ENCODE measurements at regions not wholly inside any gene's neighbourhood (a gene's known extent, or its start where the extent isn't known, plus 50 kb on each side); places are given as distances from the start of the nearest gene placed in this dataset.
"Not testable (repeated sequence)": the region's sequence is repeated elsewhere in the genome, so short reads cannot be mapped to it uniquely, and the experiment has no call there.

DNA sequence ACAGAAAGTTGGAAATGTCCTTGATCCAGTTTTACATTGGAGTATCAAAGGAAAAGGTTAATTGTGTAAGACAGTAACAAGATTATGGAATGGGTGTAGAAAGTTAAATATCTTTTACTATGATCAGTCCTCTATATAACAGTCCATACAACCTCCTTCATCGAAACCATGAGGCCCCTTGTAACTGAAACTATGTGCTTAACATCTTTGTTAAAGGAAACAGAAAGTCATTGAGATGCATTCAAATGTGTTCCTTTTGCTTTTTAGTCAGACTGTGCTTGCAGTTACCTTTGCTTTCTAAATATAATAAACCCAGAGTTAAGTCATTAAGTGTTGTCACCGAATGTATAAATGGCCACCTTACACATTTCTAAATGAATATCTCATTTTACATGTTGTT, 1298.5 kb downstream of the ROBO2 start:
- DNase-seq: no peak

DNA sequence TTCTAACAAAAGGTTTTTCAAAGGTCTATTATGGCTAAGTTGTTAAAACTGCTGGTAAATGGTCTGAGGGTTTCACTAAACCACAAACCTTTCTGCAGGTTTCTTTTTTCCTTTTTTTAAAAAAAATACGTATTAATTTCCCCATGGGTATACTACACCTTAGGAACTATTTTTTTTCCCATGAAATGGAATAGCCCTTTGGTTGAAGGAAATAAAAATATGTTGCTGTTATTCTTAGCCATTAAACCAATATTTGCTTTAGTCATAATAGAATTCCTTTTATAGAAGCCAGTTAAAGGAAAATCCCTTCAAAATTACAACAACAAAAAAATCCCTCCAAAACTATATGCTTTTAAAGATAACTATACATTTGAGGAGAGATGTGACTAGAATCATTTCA, 1303.3 kb downstream of the ROBO2 start:
- DNase-seq: no peak

DNA sequence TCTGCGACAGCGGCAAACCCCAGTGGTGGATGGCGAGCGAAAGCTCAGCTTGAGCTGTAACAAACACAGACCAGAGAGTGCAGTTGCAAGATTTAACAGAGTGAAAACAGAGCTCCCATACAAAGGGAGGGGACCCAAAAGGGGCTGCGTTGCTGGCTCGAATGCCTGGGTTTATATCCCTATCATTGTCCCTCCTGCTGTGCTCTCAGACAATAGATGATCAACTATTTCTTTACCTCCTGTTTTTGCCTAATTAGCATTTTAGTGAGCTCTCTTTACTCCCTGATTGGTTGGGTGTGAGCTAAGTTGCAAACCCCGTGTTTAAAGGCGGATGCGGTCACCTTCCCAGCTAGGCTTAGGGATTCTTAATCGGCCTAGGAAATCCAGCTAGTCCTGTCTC, 1304.4 kb downstream of the ROBO2 start:
- DNase-seq: not testable (repeated sequence)

DNA sequence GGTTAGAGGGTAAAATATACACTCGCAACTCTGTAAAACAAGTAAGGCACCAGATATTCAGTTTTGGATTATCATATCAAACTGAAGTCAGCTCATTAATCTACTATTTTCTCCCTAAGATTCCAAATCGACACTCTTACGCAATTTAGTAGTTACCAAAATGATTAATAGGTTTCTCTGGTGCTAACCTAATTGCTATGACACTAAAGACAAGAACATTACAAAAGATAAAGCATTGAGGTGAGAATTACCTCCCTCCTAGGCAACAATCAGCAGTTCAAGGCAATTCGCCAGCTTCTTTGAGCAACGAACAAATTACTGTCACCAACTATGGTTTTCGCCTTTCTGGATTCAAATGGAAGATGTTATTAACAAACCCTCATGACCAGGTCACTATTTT, 1305.0 kb downstream of the ROBO2 start:
- DNase-seq: no peak

DNA sequence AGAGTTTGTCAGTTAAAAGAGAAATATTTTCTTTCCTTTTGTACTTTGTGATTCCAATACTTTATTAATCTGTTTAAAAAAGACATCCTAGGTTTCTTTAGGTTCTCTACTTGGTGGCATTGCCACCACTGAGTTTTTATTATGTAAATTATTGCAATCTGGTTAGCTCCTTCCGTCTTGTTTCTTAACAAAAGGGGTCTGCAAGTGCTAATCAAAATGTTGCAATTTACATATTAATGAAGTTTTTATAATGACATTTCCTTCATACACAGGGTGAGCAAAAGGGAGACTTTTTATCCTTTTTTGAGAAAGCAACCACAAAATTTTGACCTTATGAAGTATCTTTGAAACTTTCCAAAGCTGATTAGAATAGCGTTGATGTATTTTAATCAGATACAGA, 1307.3 kb downstream of the ROBO2 start:
- DNase-seq: no peak

DNA sequence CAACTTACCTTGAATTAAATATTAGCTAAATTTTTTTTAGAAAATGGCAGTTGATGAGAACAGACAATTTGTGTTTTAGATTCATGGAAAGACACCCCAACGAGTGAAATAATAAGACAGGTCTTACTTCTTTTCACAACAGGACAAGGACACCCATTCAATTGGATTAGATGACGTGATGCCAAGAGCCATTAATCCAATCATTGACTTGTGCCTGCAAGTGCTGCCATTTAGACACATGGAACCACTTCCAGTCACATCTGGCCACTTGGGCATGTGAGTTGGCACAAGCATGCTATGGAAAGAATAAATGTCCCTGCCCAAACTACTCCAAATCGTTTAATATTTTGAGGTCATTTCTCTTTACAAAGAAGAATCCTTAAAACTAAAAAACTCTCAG, 1308.8 kb downstream of the ROBO2 start:
- DNase-seq: peak; percentile 35

DNA sequence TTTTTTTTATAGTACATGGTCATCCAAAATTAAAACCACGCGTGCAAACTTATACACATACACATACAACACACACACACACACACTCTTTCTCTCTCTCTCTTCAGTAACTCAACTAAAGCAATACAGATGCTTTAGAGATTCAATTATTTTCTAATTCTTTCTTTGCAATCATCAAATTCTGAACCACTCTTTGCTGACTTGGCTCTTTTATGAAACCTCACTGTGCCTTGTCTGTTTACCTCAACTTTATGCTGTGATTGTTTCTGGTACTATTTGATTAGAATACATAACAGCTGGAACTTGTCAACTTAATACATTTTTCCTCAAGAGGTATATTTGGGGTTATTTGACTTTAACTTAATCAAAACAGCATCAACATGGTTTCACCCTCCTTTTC, 1309.7 kb downstream of the ROBO2 start:
- DNase-seq: no peak

DNA sequence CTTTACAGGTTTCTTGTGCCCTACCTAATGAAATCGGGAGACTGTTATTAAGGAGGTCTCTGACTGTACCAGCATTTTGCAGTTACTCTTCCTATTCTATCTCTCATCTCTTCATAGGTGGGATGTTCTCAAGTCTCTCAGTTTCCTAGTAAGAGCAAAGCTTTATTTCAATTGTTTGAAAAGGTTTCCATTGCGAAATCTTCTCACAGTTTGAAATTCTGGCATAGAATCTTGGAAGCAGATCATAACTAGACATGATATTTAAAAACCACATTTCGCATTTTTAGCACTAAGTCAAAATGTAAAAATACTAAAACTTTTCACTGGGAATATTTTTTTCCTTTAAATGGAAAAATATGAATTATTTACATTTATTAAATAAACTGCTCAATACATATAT, 1311.4 kb downstream of the ROBO2 start:
- no peak for DNase-seq

DNA sequence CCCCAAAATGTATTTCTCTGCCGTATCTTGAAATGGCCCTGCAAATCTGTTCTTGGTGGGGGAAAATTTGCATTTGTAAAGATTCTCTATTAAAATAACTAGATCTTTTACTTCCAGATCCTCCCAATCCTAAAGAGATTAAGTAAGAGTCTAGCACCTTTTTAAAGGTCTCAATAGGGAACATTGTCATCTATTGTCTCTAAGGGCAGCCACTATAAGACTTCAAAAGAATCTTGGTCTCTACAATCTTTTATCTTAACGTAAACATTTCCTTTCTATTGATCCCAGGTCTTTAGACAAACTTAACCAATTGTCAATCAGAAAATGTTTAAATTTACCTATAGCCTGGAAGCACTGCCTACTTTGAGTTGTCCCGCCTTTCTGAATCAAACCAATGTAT, 1313.3 kb downstream of the ROBO2 start:
- no peak for DNase-seq

DNA sequence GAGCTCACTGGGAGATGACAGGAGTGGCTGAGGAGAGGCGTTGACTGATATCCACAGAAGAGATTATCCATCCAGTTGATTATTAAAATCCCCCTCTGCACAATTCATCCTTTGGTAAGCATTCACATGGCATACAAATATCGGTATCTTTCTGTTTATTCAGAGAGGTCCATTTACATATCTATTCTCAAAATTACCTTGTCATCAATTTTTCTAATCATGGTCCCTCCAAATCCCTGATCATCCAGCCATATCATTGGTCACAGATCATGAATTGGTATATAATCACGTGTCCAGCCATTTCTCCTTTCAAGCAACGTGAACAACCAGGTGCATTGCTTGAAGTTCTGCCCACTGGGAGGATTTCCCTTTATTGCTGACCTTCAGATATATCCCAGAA, 1321.0 kb downstream of the ROBO2 start:
- DNase-seq: no peak

DNA sequence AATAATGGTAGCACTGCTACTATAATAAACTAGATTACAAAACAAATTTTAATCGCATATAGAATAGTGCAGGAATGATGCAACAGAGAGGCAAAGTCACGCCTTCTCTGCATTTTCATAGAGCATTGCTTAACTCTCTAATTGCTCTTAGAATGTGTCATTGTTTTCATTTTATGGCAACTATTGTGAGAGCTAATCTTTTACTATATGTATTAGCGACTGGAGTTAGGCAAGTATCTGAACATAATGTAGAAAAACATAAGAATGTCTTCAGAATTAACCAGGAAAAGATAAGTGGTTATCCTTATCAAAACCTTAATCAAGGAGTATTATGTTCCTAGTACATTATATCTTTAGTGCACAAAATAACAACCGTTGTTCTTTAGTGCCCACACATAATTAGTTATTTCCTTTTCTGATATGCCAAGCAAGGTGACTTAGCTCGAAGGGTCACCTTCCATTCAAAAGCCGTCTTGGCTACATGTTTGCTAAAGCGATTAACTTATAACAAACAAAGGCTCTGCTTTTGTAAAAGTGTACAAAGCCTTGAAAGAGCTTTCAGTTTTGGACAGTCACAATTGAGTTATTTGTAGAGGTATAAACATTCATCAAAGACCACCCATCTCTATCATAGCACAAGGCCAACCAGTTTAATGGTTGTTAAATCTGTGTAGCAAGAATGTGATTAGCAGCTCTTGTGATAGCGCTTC, 1328.9 kb downstream of the ROBO2 start:
- DNase-seq: no peak

DNA sequence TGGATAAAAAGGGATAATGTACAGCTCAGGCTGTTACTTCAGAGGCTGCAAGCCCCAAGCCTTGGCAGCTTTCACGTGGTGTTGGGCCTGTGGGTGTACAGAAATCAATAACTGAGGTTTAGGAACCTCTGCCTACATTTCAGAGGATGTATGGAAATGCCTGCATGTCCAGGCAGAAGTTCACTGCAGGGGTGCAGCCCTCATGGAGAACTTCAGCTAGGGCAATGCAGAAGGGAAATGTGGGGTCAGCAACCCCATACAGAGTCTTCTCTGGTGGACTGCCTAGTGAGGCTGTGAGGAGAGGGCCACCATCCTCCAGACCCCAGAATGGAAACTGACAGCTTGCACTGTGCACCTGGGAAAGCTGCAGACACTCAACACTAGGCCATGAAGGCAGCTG, 1350.3 kb downstream of the ROBO2 start:
- no peak for DNase-seq

DNA sequence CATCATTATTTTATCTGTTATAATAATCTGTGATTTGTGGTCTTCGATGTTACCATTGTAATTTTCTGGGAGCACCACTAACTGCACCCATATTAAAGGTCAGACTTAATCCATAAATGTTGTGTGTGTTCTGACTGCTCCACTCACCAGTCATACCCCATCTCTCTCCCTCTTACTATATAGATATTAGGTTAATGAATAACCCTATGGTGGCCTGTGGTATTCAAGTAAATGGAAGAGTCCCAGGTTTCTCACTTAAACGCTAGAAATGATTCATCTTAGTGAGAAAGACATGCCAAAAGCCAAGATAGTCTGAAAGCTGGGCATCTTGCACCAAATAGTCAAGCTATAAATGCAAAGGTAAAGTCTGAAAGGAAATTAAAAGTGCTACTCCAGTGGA, 1358.5 kb downstream of the ROBO2 start:
- no peak for DNase-seq

DNA sequence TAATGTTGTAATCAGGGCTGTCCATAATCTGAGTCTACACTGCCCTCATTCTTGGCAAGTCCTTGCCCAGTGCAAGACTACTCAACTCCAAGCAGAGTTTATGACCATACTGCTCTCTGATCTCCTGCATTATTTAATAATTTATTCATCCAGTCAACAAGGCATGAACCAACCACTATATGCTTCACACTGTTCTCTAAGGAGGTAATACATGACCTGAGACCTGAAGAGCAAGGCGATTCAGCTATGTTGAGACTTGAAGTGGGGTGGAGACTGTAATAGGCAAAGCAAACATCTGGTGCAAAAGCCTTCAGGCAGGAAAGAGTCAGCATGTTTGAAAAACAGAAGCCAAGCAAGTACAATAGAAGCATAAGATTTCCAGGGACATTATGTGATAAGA, 1362.8 kb downstream of the ROBO2 start:
- DNase-seq: no peak

DNA sequence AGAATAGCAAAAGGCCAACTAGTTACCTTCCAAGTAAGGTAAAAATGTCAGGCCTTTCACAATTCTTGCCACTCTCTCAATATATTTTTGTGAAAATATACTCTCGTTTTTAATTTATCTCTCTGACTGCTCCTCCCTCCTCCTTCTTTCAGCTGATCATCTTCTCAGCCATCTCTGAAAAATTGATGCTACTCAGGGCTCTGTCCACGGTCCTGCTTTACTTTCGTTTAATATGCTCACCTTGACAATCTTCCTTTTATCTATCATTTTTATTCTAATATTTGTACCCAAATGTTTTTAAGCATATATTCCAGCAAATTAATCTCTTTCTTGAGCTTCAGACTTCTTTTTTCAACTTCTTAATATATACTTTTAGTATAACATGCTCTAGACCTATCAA, 1362.1 kb downstream of the ROBO1 start:
- no peak for DNase-seq

DNA sequence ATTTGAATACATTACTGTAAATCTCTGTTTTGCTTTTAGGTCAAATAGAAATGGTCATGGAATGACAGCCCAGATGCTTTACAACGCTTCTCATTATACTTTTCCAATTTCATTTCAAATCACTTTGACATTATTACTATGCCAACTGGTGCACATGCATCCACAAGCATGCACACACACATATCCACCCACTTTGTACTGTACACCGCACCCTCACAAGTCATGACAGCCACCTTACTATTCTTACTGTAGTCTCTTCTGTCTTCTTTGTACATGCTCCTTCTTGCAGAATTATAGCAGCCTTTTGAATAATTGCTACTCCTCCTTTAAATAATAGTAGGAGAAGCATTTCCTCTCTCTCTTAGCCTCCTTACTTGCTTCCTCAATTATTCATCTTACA, 1361.4 kb downstream of the ROBO1 start:
- DNase-seq: no peak

DNA sequence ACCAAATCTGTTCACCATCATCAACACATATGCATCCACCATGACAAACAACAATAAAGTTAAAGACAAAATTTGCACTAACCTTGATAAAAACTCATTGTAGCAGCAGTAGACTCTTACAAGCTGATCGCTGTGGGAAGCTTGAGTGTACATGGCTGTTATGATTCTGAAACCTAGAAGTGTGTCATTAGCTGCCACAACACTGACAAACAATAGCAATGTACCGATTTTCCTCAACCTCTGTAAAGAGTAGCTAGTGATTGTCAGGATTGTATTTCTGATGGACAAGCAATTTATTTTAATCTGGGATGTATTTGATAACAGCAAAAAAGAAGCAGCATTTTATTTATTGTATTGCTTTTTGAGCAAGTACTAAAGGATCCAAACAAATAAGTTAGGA, 1357.7 kb downstream of the ROBO1 start:
- DNase-seq: no peak

DNA sequence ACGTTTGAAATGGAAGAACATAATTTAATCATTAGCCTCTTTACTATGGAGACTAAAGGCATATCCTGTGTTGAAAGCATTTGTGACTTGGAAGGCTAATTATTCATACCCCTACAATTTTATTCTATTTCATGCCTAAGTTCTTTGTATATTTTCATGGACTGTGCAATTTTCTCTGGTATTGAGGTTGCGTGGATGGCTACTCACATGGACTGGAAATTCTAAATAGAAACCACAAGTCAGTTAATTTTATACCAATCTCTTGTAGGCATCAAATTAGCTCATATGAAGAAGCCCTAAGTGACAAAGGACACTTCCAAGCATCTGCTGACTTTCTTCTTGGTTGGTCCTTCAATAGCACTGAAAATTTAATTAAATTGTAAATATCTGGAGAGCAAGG, 1353.5 kb downstream of the ROBO1 start:
- no peak for DNase-seq

DNA sequence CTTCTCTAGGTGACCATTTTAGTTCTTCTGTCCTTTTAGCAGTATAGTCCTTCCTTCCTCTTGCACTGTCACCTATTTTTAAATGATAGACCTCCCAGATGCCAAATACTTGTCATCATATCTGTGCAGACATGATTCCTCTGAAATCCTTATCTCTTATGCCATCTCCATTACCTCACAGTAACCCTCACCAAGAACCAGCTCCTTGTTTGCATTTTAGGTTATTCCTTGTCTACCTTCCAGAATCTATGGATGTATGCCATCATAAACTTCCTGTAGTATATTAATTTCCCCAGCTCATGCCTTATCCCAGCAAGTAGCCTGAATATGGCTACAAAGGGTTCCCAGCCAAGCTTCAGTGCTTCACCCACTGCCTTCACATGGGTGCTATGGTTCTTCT, 1347.2 kb downstream of the ROBO1 start:
- DNase-seq: no peak

DNA sequence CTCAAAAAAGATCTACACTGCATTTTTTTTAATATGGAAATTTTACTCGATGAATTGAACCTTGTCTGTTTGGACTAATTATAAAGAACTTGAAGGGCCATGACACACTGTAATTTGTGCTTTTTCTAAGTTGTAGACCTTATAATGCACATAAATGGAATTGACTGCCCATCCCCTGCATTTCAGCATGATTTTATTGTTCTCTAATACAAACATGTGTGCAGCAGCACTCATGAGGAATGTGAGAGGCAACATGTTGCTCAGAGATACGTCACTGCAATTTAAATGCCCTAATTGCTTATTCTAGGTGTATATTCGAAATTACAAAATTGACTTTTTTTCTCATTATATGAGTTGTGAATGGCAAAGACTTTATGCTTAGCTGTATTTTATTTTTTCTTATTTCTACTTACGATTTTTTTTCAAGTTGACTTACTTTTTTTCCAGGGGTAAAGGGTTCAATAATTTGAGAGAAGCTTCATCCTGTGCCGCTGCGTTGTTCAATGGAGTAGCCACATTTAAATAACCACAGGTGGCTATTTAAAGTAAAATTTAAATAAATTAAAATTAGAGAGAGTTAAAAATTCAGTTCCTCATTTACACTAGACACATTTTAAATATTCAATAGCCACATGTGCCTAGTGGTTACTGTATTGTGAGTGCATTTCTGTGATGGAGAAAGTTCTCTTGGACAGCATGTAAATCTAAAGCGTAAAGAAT, 1346.4 kb downstream of the ROBO1 start:
- no peak for DNase-seq

DNA sequence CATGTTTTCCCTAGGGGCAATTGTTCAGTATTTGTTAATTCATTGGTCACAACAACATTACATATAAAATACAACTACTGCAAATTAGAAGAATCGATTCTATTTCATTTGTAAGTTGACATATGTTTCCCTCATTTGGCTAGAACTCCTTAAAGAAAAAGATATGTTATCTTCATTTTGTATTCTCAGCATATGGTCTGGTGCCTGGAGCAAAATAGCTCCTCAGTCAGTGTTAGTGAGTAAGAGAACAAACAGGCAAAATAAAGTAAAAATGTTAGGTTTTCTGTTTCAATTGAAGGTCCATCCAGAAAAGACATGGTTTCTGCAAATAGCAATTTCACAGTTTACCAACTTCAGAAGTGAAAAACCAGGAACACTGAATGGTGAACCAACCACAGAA, 1343.1 kb downstream of the ROBO1 start:
- no peak for DNase-seq

DNA sequence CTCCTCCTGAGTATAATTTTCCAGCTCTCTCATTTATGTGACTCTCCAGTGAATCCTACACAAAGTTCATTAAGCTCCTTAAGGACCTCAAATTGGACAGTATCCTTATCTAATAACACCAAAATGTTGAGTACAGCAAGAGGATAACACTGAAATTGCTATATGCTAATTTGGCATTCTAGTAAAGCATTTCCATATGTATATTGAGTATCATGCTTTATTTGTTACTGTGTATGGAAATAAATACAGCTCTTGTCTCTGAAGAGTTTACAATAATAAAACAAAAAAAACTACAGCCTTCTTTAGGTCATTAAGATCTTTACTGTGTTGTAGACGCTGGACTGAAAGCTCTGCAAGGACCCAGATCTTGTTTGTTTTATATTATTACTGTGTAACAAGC, 1341.3 kb downstream of the ROBO1 start:
- DNase-seq: no peak

DNA sequence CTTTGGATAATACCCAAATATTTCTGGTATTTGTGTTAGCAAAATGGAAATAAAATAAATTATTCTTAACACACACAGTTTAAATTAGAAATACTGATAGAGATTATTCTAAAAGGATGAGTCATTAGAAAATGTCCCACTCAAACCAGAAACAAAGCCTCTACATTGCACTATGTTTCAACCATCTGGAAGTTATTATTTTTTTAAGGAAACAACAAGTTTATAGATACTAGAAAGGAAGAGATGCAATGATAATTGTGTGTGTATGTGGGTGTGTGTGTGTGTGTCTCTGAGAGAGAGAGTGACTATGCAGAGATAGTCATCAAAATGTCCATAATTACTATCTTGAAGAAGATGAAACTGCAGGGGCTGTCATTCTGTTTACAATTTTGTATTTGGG, 1340.5 kb downstream of the ROBO1 start:
- no peak for DNase-seq

DNA sequence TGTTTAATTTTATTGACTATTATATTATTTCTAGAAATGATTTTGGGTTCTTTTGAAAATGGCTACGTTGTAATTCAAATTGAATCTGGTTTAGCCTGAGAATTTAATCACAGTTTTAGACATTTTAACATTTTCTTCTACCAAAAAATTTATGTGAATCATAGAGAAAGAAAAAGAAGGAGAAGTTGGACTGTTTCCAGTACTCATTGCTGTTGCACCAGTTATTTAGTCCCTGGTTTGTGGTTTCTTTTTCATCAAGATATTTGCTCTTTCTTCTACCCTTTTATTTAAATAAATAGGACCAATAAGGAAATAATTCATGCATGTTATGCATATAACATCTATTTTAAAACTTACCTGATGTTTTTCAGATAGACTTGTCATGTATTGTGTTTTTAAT, 1337.1 kb downstream of the ROBO1 start:
- no peak for DNase-seq

DNA sequence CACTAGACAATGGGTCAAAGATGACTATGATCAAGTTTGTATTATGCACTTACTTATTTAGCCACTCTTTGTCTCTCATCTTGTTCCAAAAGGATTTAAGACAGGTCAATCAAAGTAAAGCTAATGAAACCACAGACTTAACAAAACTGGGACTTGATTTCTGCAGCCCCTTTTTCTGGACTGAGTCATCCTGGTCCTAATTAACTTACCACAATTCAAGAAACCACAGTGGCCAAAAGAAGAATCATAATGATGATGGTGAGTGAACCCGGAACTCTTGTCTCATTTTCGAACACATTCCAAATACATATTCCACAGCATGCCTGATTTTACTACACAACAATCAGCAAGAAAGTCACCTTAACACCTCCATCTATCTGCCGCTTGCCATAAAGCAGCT, 1333.0 kb downstream of the ROBO1 start:
- no peak for DNase-seq
